ENCODE measurements at regions not wholly inside any gene's neighbourhood (a gene's known extent, or its start where the extent isn't known, plus 50 kb on each side); places are given as distances from the start of the nearest gene placed in this dataset.
"Not testable (repeated sequence)": the region's sequence is repeated elsewhere in the genome, so short reads cannot be mapped to it uniquely, and the experiment has no call there.

- Mint-ChIP-seq H3K27me3 (no peaks in the 10 kb centered on the region), H3K4me1 (no peaks in the 10 kb centered on the region), H3K27ac (no peak overlapping the region), H3K9me3 (peaks cover 3% of the 10 kb centered on the region), H3K36me3 (ENCODE audit: low read depth) (no peaks in the 10 kb centered on the region), H3K4me3 (no peak overlapping the region)
- CTCF ChIA-PET, result no interaction called here
- POLR2A ChIA-PET, result no interaction called here
- DNase-seq, result no peak
Measured at GRCh38 chr6:66048684-66049474, 341.9 kb upstream of the EYS start.

DNA sequence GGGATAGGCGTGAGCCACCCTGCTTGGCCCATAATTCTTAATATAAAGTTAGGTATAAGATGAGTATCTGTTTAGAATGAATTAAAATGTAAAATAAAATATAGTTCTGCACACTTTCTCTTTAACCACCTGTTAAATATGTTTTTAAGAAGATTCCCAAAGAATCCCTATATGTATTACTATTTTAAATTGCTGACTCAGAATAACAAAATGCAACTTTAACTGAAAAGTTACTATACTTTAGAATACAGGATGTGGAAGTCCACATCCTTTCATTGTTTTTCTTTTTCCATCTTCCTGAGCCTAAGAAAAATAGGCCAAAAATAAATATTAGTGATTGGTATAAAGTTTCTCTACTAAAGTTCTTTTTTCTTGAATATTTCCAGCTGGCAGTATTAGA, 325.6 kb upstream of the EYS start:
- no peaks in the 10 kb centered on the region for H3K4me1 Mint-ChIP-seq
- peaks cover 8% of the 10 kb centered on the region for H3K9me3 Mint-ChIP-seq
- no peaks in the 10 kb centered on the region for H3K36me3 Mint-ChIP-seq (ENCODE audit: low read depth)
- CTCF ChIA-PET, result no interaction called here
- no peaks in the 10 kb centered on the region for H3K27me3 Mint-ChIP-seq
- H3K4me3 Mint-ChIP-seq, result no peak overlapping the region
- POLR2A ChIA-PET, result no interaction called here
- no peak for DNase-seq
- H3K27ac Mint-ChIP-seq, result no peak overlapping the region

- Mint-ChIP-seq H3K9me3 (peaks cover 6% of the 10 kb centered on the region), H3K4me3 (no peak overlapping the region), H3K27me3 (no peaks in the 10 kb centered on the region), H3K36me3 (ENCODE audit: low read depth) (no peaks in the 10 kb centered on the region), H3K4me1 (no peaks in the 10 kb centered on the region), H3K27ac (no peak overlapping the region)
- DNase-seq, result no peak
- ChIA-PET POLR2A (no interaction called here), CTCF (no interaction called here)
Measured at GRCh38 chr6:66029391-66029790, 322.4 kb upstream of the EYS start.

GRCh38 chr6:65999288-65999791, 292.3 kb upstream of the EYS start:
- H3K4me3 Mint-ChIP-seq, result no peak overlapping the region
- peaks cover 12% of the 10 kb centered on the region for H3K9me3 Mint-ChIP-seq
- H3K4me1 Mint-ChIP-seq, result no peaks in the 10 kb centered on the region
- H3K27me3 Mint-ChIP-seq, result no peaks in the 10 kb centered on the region
- ChIA-PET CTCF (no interaction called here), POLR2A (no interaction called here)
- DNase-seq, result no peak
- H3K36me3 Mint-ChIP-seq (ENCODE audit: low read depth), result no peaks in the 10 kb centered on the region
- no peak overlapping the region for H3K27ac Mint-ChIP-seq

- no peak for DNase-seq
- POLR2A ChIA-PET, result no interaction called here
- CTCF ChIA-PET, result no interaction called here
- H3K36me3 Mint-ChIP-seq (ENCODE audit: low read depth), result no peaks in the 10 kb centered on the region
- H3K4me1 Mint-ChIP-seq, result no peaks in the 10 kb centered on the region
- H3K4me3 Mint-ChIP-seq, result no peak overlapping the region
- H3K27me3 Mint-ChIP-seq, result no peaks in the 10 kb centered on the region
- peaks cover 12% of the 10 kb centered on the region for H3K9me3 Mint-ChIP-seq
- H3K27ac Mint-ChIP-seq, result no peak overlapping the region
Measured at GRCh38 chr6:65998544-65998943, 291.5 kb upstream of the EYS start.

DNA sequence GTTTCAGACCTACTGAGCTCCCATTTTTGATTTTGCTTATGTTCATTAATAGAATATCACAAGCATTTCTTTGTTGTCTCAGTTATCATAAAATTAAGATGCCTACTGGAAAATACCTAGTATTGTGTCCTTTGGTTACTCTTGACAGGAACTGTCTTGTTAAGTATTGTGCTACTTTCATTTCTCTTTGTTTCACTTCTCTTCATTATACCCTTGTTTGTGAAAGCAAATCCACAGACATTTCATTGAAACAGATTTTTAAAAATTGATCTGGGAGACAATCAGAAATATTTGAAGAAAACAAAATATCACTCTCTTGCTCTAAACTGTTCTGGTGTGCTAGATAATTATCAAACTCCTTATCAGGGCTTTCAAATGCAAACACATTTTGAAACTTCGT, 290.5 kb upstream of the EYS start:
- ChIA-PET CTCF (no interaction called here), POLR2A (no interaction called here)
- DNase-seq, result no peak
- peaks cover 12% of the 10 kb centered on the region for H3K9me3 Mint-ChIP-seq
- H3K36me3 Mint-ChIP-seq (ENCODE audit: low read depth), result no peaks in the 10 kb centered on the region
- H3K4me1 Mint-ChIP-seq, result no peaks in the 10 kb centered on the region
- H3K27me3 Mint-ChIP-seq, result no peaks in the 10 kb centered on the region
- no peak overlapping the region for H3K4me3 Mint-ChIP-seq
- H3K27ac Mint-ChIP-seq, result no peak overlapping the region

DNA sequence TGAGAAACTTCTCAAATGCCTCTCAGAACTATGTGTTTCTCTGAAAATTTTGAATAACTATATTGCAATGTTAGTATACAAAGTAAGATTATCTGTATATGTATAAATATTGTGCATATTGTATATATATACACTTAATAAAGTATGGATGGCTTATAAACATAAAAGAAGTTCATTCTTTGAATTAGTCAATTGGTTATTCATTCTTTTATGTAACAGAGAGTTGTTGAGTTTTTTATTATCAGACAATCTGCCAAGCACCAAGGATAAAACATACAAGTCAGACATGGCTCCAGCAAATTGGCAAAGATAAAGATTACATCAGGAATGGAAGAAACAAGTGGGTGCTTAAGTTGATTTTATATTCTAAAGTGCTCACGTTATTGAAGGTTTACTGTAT, 289.1 kb upstream of the EYS start:
- peaks cover 11% of the 10 kb centered on the region for H3K9me3 Mint-ChIP-seq

GRCh38 chr6:65989676-65990075, 282.6 kb upstream of the EYS start:
- peaks cover 9% of the 10 kb centered on the region for H3K9me3 Mint-ChIP-seq
- no peaks in the 10 kb centered on the region for H3K4me1 Mint-ChIP-seq
- H3K36me3 Mint-ChIP-seq (ENCODE audit: low read depth), result no peaks in the 10 kb centered on the region
- no peaks in the 10 kb centered on the region for H3K27me3 Mint-ChIP-seq
- POLR2A ChIA-PET, result no interaction called here
- H3K27ac Mint-ChIP-seq, result no peak overlapping the region
- DNase-seq, result no peak
- CTCF ChIA-PET, result no interaction called here
- no peak overlapping the region for H3K4me3 Mint-ChIP-seq

More for the DNA sequence above, 289.1 kb upstream of the EYS start:
- no peak for DNase-seq
- Mint-ChIP-seq H3K27ac (no peak overlapping the region), H3K36me3 (ENCODE audit: low read depth) (no peaks in the 10 kb centered on the region), H3K4me1 (no peaks in the 10 kb centered on the region), H3K27me3 (no peaks in the 10 kb centered on the region), H3K4me3 (no peak overlapping the region)
- ChIA-PET POLR2A (no interaction called here), CTCF (no interaction called here)

DNA sequence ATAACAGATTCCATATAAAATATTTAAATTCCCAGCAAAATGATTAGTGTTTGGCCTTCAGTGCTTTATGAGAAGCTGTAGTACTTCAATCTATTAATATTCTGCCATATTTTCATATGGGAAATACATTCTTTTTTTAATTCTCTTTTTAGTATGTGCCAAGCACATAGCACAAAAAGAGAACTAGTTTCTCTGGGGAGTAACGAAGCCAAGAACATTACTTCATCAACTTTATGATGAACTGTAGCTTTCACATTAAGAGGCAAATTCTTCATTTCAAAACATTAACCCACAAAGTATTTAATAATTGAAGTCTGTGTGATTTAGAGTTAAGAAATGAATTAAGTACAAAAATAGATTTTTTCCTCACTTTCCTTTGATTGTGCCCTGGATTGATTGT, 281.0 kb upstream of the EYS start:
- DNase-seq, result no peak
- peaks cover 12% of the 10 kb centered on the region for H3K9me3 Mint-ChIP-seq
- no peaks in the 10 kb centered on the region for H3K4me1 Mint-ChIP-seq
- no peak overlapping the region for H3K27ac Mint-ChIP-seq
- no peaks in the 10 kb centered on the region for H3K27me3 Mint-ChIP-seq
- CTCF ChIA-PET, result no interaction called here
- no peaks in the 10 kb centered on the region for H3K36me3 Mint-ChIP-seq (ENCODE audit: low read depth)
- no peak overlapping the region for H3K4me3 Mint-ChIP-seq
- POLR2A ChIA-PET, result no interaction called here

- peaks cover 18% of the 10 kb centered on the region for H3K9me3 Mint-ChIP-seq
- no peaks in the 10 kb centered on the region for H3K27me3 Mint-ChIP-seq
- CTCF ChIA-PET, result no interaction called here
- H3K4me1 Mint-ChIP-seq, result no peaks in the 10 kb centered on the region
- H3K27ac Mint-ChIP-seq, result no peak overlapping the region
- POLR2A ChIA-PET, result no interaction called here
- no peaks in the 10 kb centered on the region for H3K36me3 Mint-ChIP-seq (ENCODE audit: low read depth)
- DNase-seq, result no peak
- H3K4me3 Mint-ChIP-seq, result no peak overlapping the region
Measured at GRCh38 chr6:65984089-65984488, 277.1 kb upstream of the EYS start.

DNA sequence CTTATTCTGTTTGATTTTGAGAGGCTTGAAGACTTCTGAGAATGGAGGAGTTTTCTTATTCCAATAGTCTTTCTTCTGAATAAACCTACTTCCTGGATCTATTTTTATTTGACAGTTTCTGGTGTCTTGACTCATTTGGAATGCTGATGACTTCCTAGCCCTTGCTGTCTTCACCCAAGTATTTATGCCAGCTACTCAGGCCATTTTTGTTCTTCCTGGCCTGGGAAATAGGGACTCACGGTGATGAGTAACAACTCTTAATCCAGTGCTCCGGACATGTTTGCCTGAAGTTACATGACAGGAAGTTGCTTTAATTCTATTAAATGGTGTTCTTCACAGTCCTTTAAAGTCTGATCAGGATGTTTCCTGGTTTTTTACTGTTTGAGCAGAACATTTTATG, 272.1 kb upstream of the EYS start:
- POLR2A ChIA-PET, result no interaction called here
- no peak overlapping the region for H3K27ac Mint-ChIP-seq
- H3K36me3 Mint-ChIP-seq (ENCODE audit: low read depth), result no peaks in the 10 kb centered on the region
- CTCF ChIA-PET, result no interaction called here
- H3K27me3 Mint-ChIP-seq, result no peaks in the 10 kb centered on the region
- no peak overlapping the region for H3K4me3 Mint-ChIP-seq
- H3K9me3 Mint-ChIP-seq, result peaks cover 17% of the 10 kb centered on the region
- no peak for DNase-seq
- H3K4me1 Mint-ChIP-seq, result no peaks in the 10 kb centered on the region

- H3K4me1 Mint-ChIP-seq; H3K9me3 Mint-ChIP-seq; H3K36me3 Mint-ChIP-seq (ENCODE audit: low read depth); H3K27me3 Mint-ChIP-seq; H3K4me3 Mint-ChIP-seq; POLR2A ChIA-PET; CTCF ChIA-PET; H3K27ac Mint-ChIP-seq; DNase-seq: not testable (repeated sequence)
Measured at GRCh38 chr6:65971252-65971651, 264.2 kb upstream of the EYS start.

DNA sequence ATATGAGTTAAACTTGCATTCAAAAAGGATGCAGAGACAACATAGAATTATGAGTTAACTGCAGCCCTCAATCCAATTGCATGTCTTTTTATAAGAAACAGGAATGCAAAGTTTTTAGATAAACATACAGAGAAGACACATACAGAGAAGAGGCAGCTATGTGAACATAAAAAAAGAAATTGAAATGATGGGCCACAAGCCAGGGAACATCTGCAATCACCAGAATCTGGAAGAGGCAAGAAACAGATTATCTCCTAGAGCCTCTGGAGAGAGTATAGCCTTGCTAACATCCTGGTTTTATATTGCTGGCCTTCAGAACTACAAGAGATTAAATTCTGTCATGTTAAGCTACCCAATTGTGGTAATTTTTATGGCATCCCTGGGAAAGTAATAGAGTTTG, 257.2 kb upstream of the EYS start:
- Mint-ChIP-seq H3K4me1 (no peaks in the 10 kb centered on the region), H3K36me3 (ENCODE audit: low read depth) (no peaks in the 10 kb centered on the region), H3K4me3 (no peak overlapping the region), H3K27me3 (no peaks in the 10 kb centered on the region), H3K9me3 (peaks cover 7% of the 10 kb centered on the region), H3K27ac (no peak overlapping the region)
- CTCF ChIA-PET, result no interaction called here
- DNase-seq, result no peak
- POLR2A ChIA-PET, result no interaction called here

DNA sequence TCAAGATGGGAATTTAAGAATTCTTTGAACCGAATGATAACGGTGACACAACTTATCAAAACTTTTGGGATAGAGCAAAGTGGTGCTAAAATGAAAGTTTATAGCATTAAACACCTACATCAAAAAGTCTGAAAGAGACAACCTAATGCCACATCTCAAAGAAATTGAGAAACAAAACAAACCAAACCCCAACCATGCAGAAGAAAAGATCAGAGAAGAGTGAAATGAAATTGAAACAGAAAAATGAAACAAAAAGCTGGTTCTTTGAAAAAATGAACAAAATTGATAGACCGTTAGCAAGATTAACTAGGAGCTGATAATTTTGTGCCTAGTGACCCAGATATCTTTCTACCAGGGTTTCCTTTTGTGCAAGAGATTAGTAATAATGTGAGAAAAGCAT, 248.0 kb upstream of the EYS start:
- Mint-ChIP-seq H3K4me3 (no peak overlapping the region), H3K36me3 (ENCODE audit: low read depth) (no peaks in the 10 kb centered on the region), H3K27ac (no peak overlapping the region), H3K9me3 (peaks cover 2% of the 10 kb centered on the region), H3K27me3 (no peaks in the 10 kb centered on the region), H3K4me1 (no peaks in the 10 kb centered on the region)
- CTCF ChIA-PET, result no interaction called here
- no peak for DNase-seq
- POLR2A ChIA-PET, result no interaction called here
